HepG2 (cell line): ENCODE measurements at regions not wholly inside any gene's neighbourhood (a gene's known extent, or its start where the extent isn't known, plus 50 kb on each side); places are given as distances from the start of the nearest gene placed in this dataset.

Experiments
- ATAC-seq: fragments of 200-7000 bp; cut with Tn5 transposase; 3 replicates; pipeline ENCODE4 v1.9.1; 2020; ENCODE audit warnings: mild to moderate bottlenecking, moderate library complexity
- BruUV-seq: library from RNA; stranded (reverse); fragments of 400-500 nt; replicated peaks from 2 replicates; lab custom pipeline; 2021; lab: Mats Ljungman, UMichigan
- CTCF ChIA-PET: fragments of 300-600 bp; formaldehyde crosslinking; extraction: SDS; loops from one replicate; lab custom pipeline; 2021; ENCODE audit warnings: low total read pairs, inconsistent platforms, low intra/inter-chr PET ratio; lab: Yijun Ruan, JAX
- POLR2A ChIA-PET: fragments of 350-600 bp; sonication (Branson Sonifier 250); formaldehyde crosslinking; loops from one replicate; lab custom pipeline; 2020; ENCODE audit warnings: antibody characterized with exemption, inconsistent platforms; lab: Yijun Ruan, JAX
- DNase-seq: peaks from one replicate; pipeline ENCODE4 v3.0.0-alpha.2; 2015; ENCODE audit warnings: low spot score
- FAIRE-seq: peaks from 3 replicates; lab custom pipeline; 2011; peaks lifted over from hg19 to GRCh38; lab: Jason Lieb, UNC
- H2AFZ ChIP-seq: one replicate; pipeline ENCODE4 v1.6.1; 2011; ENCODE audit warnings: low read length, inconsistent platforms
- H3K27ac ChIP-seq: fragments of 300-600 bp; 3 replicates; pipeline ENCODE4 v1.8.0; 2011; ENCODE audit warnings: mixed run types, mild to moderate bottlenecking, mixed read lengths, low read length, inconsistent platforms; ENCODE audit not compliant: insufficient read depth; ENCODE audit errors: extremely low read length
- H3K27me3 ChIP-seq, 2 experiments: fragments of 200-600 bp in 1 of 2; 2 replicates in 1 of 2; 3 replicates in 1 of 2; pipeline versions ENCODE4 v1.6.0 to v1.8.0; 2011; ENCODE audit warnings: low read length in 2 of 2, mild to moderate bottlenecking in 2 of 2, moderate library complexity in 2 of 2, inconsistent platforms in 1 of 2; ENCODE audit not compliant: insufficient read depth in 2 of 2, control insufficient read depth in 1 of 2
- H3K36me3 ChIP-seq, 2 experiments: fragments of 200-600 bp in 1 of 2; replicated peaks in 1 of 2; 2 replicates in 1 of 2; 3 replicates in 1 of 2; pipeline versions ENCODE4 v1.5.1 to v1.8.0; 2011; ENCODE audit warnings: low read length in 2 of 2, inconsistent platforms in 1 of 2; ENCODE audit not compliant: insufficient read depth in 2 of 2, control insufficient read depth in 1 of 2
- H3K4me1 ChIP-seq: 2 replicates; pipeline ENCODE4 v1.5.1; 2012; ENCODE audit warnings: low read length, inconsistent platforms; ENCODE audit not compliant: insufficient read depth
- H3K4me2 ChIP-seq: 2 replicates; pipeline ENCODE4 v1.6.0; 2011; ENCODE audit warnings: low read depth, low read length, inconsistent platforms
- H3K4me3 ChIP-seq, 3 experiments: fragments of 200-600 bp in 1 of 3; sonication (generic), shearing (Covaris generic) in 1 of 3; replicated peaks in 1 of 3; 2 replicates each; pipeline ENCODE4 v1.5.1; 2011 to 2016; ENCODE audit warnings: low read length in 3 of 3, inconsistent platforms in 2 of 3, low read depth in 2 of 3, mild to moderate bottlenecking in 2 of 3, control low read depth in 1 of 3, mixed read lengths in 1 of 3; ENCODE audit not compliant: insufficient read depth in 1 of 3
- H3K79me2 ChIP-seq: one replicate; pipeline ENCODE4 v1.6.1; 2011; ENCODE audit warnings: low read length, inconsistent platforms; ENCODE audit not compliant: insufficient read depth
- H3K9ac ChIP-seq: 2 replicates; pipeline ENCODE4 v1.6.0; 2011; ENCODE audit warnings: mild to moderate bottlenecking, low read depth, low read length, inconsistent platforms; ENCODE audit not compliant: insufficient read depth
- H3K9me3 ChIP-seq: 2 replicates; pipeline ENCODE4 v1.5.1; 2012; ENCODE audit warnings: mild to moderate bottlenecking, low read length
- H4K20me1 ChIP-seq: 2 replicates; pipeline ENCODE4 v1.6.0; 2011; ENCODE audit warnings: inconsistent platforms, mild to moderate bottlenecking, low read length, moderate library complexity; ENCODE audit not compliant: insufficient read depth
- KMT2B ChIP-seq: IDR thresholded peaks from 2 replicates; pipeline ENCODE4 v1.6.1; 2016; ENCODE audit warnings: missing genetic modification reagents, missing compliant biosample characterization
- TAF1 ChIP-seq: sonication (generic); formaldehyde crosslinking; IDR thresholded peaks from 2 replicates; pipeline ENCODE4 v1.4.0; 2020; ENCODE audit warnings: missing genetic modification reagents
- WGBS: methylation state at CpG from one replicate; pipeline ENCODE4 v1.1.6; 2017; ENCODE audit warnings: low lambda C conversion rate; 5-methylcytosine and 5-hydroxymethylcytosine counted together
- in situ Hi-C: cut with HindIII; loops from 2 replicates; pipeline ENCODE4 v1.10.0; 2017; ENCODE audit warnings: low pct_unique_long_range_greater_than_20kb; ENCODE audit not compliant: extremely low pct_ligation_motif_present
- intact Hi-C: fragments of 100-400 bp; cut with micrococcal nuclease; formaldehyde crosslinking; loops from one replicate; pipeline ENCODE4 v1.10.0; 2022; ENCODE audit not compliant: unreplicated experiment
- TF ChIP-seq, protein P1 (sequence below): sonication (generic); formaldehyde crosslinking; IDR thresholded peaks from 2 replicates; pipeline ENCODE4 v1.5.1; 2020; ENCODE audit warnings: mild to moderate bottlenecking, missing genetic modification reagents, moderate library complexity
- TF ChIP-seq, protein P2 (sequence below): sonication (generic); formaldehyde crosslinking; IDR thresholded peaks from 2 replicates; pipeline ENCODE4 v1.4.0; 2020; ENCODE audit warnings: mild to moderate bottlenecking, missing genetic modification reagents
- TF ChIP-seq, protein P3 (sequence below): sonication (generic); formaldehyde crosslinking; conservative IDR thresholded peaks from 2 replicates; pipeline ENCODE4 v1.4.0; 2020; ENCODE audit warnings: missing genetic modification reagents

DNA sequence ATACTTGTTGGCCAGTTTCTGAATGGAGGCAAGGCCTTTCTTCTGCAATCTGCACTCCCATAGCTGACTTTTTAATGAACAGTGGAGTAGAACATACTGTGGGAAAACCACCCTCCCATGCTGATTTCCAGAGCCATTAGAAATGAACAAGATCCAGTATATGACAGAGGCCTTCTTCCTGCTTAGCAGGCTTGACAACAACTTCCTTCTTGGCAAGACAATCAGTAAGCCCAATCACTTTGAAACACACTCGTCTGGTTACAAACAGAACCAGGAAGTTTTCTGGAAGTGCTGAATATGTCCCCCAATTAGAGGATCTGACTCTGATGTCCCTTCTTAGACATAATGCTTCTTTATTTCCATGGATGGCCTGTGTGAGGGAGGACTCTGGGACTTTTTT is 103.4 kb downstream of the SAMD9 start (continued):
- TF ChIP-seq, protein P1, sequence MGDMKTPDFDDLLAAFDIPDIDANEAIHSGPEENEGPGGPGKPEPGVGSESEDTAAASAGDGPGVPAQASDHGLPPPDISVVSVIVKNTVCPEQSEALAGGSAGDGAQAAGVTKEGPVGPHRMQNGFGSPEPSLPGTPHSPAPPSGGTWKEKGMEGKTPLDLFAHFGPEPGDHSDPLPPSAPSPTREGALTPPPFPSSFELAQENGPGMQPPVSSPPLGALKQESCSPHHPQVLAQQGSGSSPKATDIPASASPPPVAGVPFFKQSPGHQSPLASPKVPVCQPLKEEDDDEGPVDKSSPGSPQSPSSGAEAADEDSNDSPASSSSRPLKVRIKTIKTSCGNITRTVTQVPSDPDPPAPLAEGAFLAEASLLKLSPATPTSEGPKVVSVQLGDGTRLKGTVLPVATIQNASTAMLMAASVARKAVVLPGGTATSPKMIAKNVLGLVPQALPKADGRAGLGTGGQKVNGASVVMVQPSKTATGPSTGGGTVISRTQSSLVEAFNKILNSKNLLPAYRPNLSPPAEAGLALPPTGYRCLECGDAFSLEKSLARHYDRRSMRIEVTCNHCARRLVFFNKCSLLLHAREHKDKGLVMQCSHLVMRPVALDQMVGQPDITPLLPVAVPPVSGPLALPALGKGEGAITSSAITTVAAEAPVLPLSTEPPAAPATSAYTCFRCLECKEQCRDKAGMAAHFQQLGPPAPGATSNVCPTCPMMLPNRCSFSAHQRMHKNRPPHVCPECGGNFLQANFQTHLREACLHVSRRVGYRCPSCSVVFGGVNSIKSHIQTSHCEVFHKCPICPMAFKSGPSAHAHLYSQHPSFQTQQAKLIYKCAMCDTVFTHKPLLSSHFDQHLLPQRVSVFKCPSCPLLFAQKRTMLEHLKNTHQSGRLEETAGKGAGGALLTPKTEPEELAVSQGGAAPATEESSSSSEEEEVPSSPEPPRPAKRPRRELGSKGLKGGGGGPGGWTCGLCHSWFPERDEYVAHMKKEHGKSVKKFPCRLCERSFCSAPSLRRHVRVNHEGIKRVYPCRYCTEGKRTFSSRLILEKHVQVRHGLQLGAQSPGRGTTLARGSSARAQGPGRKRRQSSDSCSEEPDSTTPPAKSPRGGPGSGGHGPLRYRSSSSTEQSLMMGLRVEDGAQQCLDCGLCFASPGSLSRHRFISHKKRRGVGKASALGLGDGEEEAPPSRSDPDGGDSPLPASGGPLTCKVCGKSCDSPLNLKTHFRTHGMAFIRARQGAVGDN (CRISPR knock-in tag): no peak
- no peak for TF ChIP-seq KMT2B (CRISPR knock-in tag)
- TF ChIP-seq, protein P2, sequence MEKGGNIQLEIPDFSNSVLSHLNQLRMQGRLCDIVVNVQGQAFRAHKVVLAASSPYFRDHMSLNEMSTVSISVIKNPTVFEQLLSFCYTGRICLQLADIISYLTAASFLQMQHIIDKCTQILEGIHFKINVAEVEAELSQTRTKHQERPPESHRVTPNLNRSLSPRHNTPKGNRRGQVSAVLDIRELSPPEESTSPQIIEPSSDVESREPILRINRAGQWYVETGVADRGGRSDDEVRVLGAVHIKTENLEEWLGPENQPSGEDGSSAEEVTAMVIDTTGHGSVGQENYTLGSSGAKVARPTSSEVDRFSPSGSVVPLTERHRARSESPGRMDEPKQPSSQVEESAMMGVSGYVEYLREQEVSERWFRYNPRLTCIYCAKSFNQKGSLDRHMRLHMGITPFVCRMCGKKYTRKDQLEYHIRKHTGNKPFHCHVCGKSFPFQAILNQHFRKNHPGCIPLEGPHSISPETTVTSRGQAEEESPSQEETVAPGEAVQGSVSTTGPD (CRISPR knock-in tag): no peak

DNA sequence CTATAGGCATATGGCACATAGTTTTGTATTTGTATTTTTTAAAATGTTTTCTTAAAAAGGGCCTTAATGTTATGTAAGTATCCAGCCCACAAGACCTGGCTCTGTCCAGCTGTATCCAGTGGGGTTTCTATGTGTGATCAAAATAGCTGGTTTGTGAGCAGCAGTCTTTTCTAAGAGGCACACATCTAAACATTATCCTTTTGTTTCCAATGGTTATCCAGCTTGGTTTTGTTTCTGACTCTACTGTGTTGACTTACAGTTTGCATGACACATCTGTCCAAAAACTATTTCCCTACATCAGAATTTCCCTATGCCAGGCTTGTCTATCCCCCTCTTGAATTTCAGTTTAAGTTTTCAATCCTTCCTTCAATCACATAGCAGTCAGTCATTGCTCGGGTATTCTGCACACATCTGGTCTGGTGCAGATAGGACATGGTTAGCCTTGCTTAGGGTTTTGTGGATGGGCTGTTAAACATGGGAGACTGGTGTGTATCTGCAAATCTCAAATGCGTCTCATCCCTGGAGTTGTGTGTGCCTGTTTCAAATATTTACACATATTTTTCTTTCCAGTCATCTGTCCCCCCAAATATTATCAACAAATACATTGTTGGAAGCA is 104.2 kb downstream of the SAMD9 start:
- Histone ChIP-seq H3K4me3 (no peak overlapping the region), H2AFZ (no peak overlapping the region), H3K9ac (no peak overlapping the region), H3K36me3 (no peaks in the 10 kb centered on the region), H4K20me1 (no peaks in the 10 kb centered on the region), H3K4me1 (no peaks in the 10 kb centered on the region), H3K27me3 (no peaks in the 10 kb centered on the region), H3K9me3 (no peaks in the 10 kb centered on the region), H3K4me2 (no peak overlapping the region), H3K79me2 (no peaks in the 10 kb centered on the region), H3K27ac (no peak overlapping the region)
- BruUV-seq: no TSS peak
- ChIA-PET CTCF (no interaction called here), POLR2A (no interaction called here)
- TF ChIP-seq, protein P3, sequence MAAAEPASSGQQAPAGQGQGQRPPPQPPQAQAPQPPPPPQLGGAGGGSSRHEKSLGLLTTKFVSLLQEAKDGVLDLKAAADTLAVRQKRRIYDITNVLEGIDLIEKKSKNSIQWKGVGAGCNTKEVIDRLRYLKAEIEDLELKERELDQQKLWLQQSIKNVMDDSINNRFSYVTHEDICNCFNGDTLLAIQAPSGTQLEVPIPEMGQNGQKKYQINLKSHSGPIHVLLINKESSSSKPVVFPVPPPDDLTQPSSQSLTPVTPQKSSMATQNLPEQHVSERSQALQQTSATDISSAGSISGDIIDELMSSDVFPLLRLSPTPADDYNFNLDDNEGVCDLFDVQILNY (CRISPR knock-in tag): no peak
- no peak for TF ChIP-seq TAF1 (CRISPR knock-in tag)
- no peak for DNase-seq
- ATAC-seq: no peak
- in situ Hi-C loops: no loop called here
- FAIRE-seq: no peak
- intact Hi-C loops: loop anchor here (1.0 kb wide), 1 partner anchor 29 kb away; no protein-coding TSS in a partner anchor
- 8% methylated on average over 2 of the region's 2 CpGs for WGBS
